Right lobe of liver (tissue), 4 donors: ENCODE measurements at regions not wholly inside any gene's neighbourhood (a gene's known extent, or its start where the extent isn't known, plus 50 kb on each side); places are given as distances from the start of the nearest gene placed in this dataset.

ENCODE experiments used
- CTCF ChIP-seq, 4 donors: fragments of 200-600 bp in 3 of 4; fragments of 450-650 bp in 1 of 4; IDR thresholded peaks; one replicate each; pipeline versions ENCODE4 v1.5.1 to v1.8.0; 2016 to 2022; ENCODE audit warnings: antibody characterized with exemption in 4 of 4, mild to moderate bottlenecking in 2 of 4
- POLR2A ChIP-seq: fragments of 450-650 bp; IDR thresholded peaks from one replicate; pipeline ENCODE4 v1.6.1; 2017; ENCODE audit warnings: antibody characterized with exemption, mild to moderate bottlenecking
- donor health status: DM: no; HTN: no; CAD: no.
- donor health status: DM: no; HTN: no; CAD: no.
- donor health status: DM: no; HTN: yes; CAD: no.

- TF ChIP-seq CTCF (IDR thresholded peaks at IDR 0.05): no peak
- no peak for TF ChIP-seq POLR2A
Measured at GRCh38 chr13:87331178-87331577, 340.0 kb upstream of the SLITRK5 start.
